ENCODE measurements at regions not wholly inside any gene's neighbourhood (a gene's known extent, or its start where the extent isn't known, plus 50 kb on each side); places are given as distances from the start of the nearest gene placed in this dataset.

- Histone ChIP-seq H3K4me2 (ENCODE audit: insufficient read depth in 1 of 2, low read depth in 2 of 2, low read length in 2 of 2) (no peak overlapping the region), H3K56ac (replicated peaks; ENCODE audit: insufficient read length, low read depth, low read length) (no peak overlapping the region), H4K20me1 (replicated peaks in 1 of 2; ENCODE audit: control insufficient read depth in 1 of 2, insufficient read depth in 2 of 2, low read length in 2 of 2) (no peaks in the 10 kb centered on the region), H2BK5ac (ENCODE audit: low read depth, low read length) (no peak overlapping the region), H2AK5ac (ENCODE audit: low read depth, low read length) (no peak overlapping the region), H3K9ac (replicated peaks in 1 of 4; ENCODE audit: extremely low read depth in 1 of 4, low read depth in 3 of 4, low read length in 3 of 4) (no peak overlapping the region), H4K91ac (replicated peaks; ENCODE audit: insufficient read length, low read length) (no peak overlapping the region), H3K23ac (ENCODE audit: insufficient read length) (no peak overlapping the region), H3K36me3 (ENCODE audit: control insufficient read depth in 2 of 4, insufficient read depth in 4 of 4, low read length in 3 of 4) (no peaks in the 10 kb centered on the region), H3K79me2 (ENCODE audit: control insufficient read depth in 1 of 2, insufficient read depth in 2 of 2, low read length in 2 of 2) (no peaks in the 10 kb centered on the region), H3K79me1 (ENCODE audit: low read depth, low read length) (no peaks in the 10 kb centered on the region), H2BK120ac (replicated peaks; ENCODE audit: low read depth, low read length) (no peak overlapping the region), H4K5ac (ENCODE audit: insufficient read length, low read depth, low read length) (no peak overlapping the region), H3K18ac (ENCODE audit: extremely low read depth, low read length) (no peak overlapping the region), H3K14ac (ENCODE audit: insufficient read length) (no peak overlapping the region), H2BK15ac (ENCODE audit: low read length) (no peak overlapping the region), H3K4me3 (ENCODE audit: extremely low read depth in 1 of 4, insufficient read depth in 2 of 4, low read depth in 3 of 4, low read length in 4 of 4) (no peak overlapping the region), H3K27me3 (replicated peaks in 1 of 4; ENCODE audit: control insufficient read depth in 3 of 4, extremely low read depth in 1 of 4, insufficient read depth in 3 of 4, low read length in 3 of 4) (no peaks in the 10 kb centered on the region), H4K8ac (ENCODE audit: extremely low read depth, insufficient read depth, low read length) (no peak overlapping the region), H3K23me2 (ENCODE audit: low read depth, low read length) (no peaks in the 10 kb centered on the region), H2BK20ac (ENCODE audit: low read length) (no peak overlapping the region), H2BK12ac (ENCODE audit: low read depth, low read length) (no peak overlapping the region), H3K9me3 (ENCODE audit: insufficient read depth in 2 of 2, low read depth in 1 of 2, low read length in 1 of 2) (peaks cover 0 to 7% of the 10 kb centered on the region in 2 experiments; a peak in 1 of 4 replicates), H3K27ac (ENCODE audit: low read depth, low read length) (no peak overlapping the region), H3K4me1 (replicated peaks in 1 of 4; ENCODE audit: control insufficient read depth in 3 of 4, insufficient read depth in 4 of 4, low read length in 3 of 4) (no peaks in the 10 kb centered on the region), H3K4ac (replicated peaks; ENCODE audit: insufficient read length, low read depth, low read length) (no peak overlapping the region), H2AFZ (ENCODE audit: low read length) (no peak overlapping the region)
- ChIA-PET CTCF (ENCODE audit: partially characterized antibody) (interaction anchor here (0.9 to 1.3 kb wide), 2 partner anchors 10 to 109 kb away, joined by 3 read pairs; no protein-coding TSS in a partner anchor), POLR2A (ENCODE audit: partially characterized antibody) (no interaction called here)
- DNase-seq (ENCODE audit: low read depth in 1 of 2, low spot score in 2 of 2) (no peak), FAIRE-seq (no peak)
- WGBS, 2 experiments (ENCODE audit: extremely low coverage in 1 of 2, insufficient coverage in 1 of 2, insufficient read length in 1 of 2, insufficient replicate concordance in 2 of 2, low coverage in 1 of 2, low lambda C conversion rate in 2 of 2, missing lambda C conversion rate in 1 of 2) = 87% methylated on average over 6 of the region's 6 CpGs; no CpG with 5 or more reads in 1 of the 2 experiments
- TF ChIP-seq RBBP5 (IDR thresholded peaks at IDR 0.05; ENCODE audit: borderline replicate concordance, low read depth, low read length) = no peak
- TF ChIP-seq ASH2L (IDR thresholded peaks at IDR 0.05; ENCODE audit: low read length) = no peak
- TF ChIP-seq GABPA (IDR thresholded peaks at IDR 0.05; ENCODE audit: borderline replicate concordance, insufficient read depth, low read length) = no peak
- TF ChIP-seq GTF2F1 (IDR thresholded peaks at IDR 0.05; ENCODE audit: borderline replicate concordance, low read depth, low read length) = no peak
- TF ChIP-seq BRCA1 (IDR thresholded peaks at IDR 0.05; ENCODE audit: low read depth, low read length) = no peak
- no peak for TF ChIP-seq MAX (IDR thresholded peaks at IDR 0.05)
- no peak for TF ChIP-seq USF2 (IDR thresholded peaks at IDR 0.05; ENCODE audit: low read length)
- TF ChIP-seq NANOG (IDR thresholded peaks at IDR 0.05; ENCODE audit: insufficient read depth, low read depth, low read length, poor library complexity, severe bottlenecking) = no peak
- TF ChIP-seq POLR2A (IDR thresholded peaks at IDR 0.05; ENCODE audit: control extremely low read depth in 1 of 2, low read depth in 2 of 2, low read length in 2 of 2) = no peak
- no peak for TF ChIP-seq SRF (IDR thresholded peaks at IDR 0.05; ENCODE audit: low read depth, low read length)
- TF ChIP-seq TAF1 (IDR thresholded peaks at IDR 0.05; ENCODE audit: low read depth, low read length) = no peak
These were observed 71.9 kb downstream of the TBX3 start for GRCh38 chr12:114612062-114612461.
